Neural crest cell (in vitro differentiated cells): ENCODE measurements at regions not wholly inside any gene's neighbourhood (a gene's known extent, or its start where the extent isn't known, plus 50 kb on each side); places are given as distances from the start of the nearest gene placed in this dataset.

ENCODE experiments used
- DNase-seq: peaks from one replicate; pipeline ENCODE4 v3.0.0; 2021; ENCODE audit warnings: low read depth, mixed read lengths, low spot score
- H3K27ac Mint-ChIP-seq: one replicate; pipeline ENCODE4 v1.8.0; 2021; ENCODE audit warnings: mild to moderate bottlenecking, mixed read lengths; ENCODE audit not compliant: unreplicated experiment
- H3K27me3 Mint-ChIP-seq: 2 replicates; pipeline ENCODE4 v1.8.0; 2021; ENCODE audit warnings: low read depth, mild to moderate bottlenecking, mixed read lengths
- H3K36me3 Mint-ChIP-seq: 2 replicates; pipeline ENCODE4 v1.8.0; 2021; ENCODE audit warnings: low read depth, mild to moderate bottlenecking, mixed read lengths
- H3K4me1 Mint-ChIP-seq: 2 replicates; pipeline ENCODE4 v1.8.0; 2021; ENCODE audit warnings: mixed read lengths
- H3K4me3 Mint-ChIP-seq: one replicate; pipeline ENCODE4 v1.8.0; 2021; ENCODE audit warnings: mild to moderate bottlenecking, mixed read lengths
- H3K9me3 Mint-ChIP-seq: 2 replicates; pipeline ENCODE4 v1.8.0; 2021; ENCODE audit warnings: mixed read lengths
- TF ChIP-seq, protein P1 (sequence below): fragments of 200-600 bp; sonication (generic); conservative IDR thresholded peaks from 2 replicates; pipeline ENCODE4 v1.5.0; 2021; ENCODE audit warnings: antibody characterized with exemption, mild to moderate bottlenecking

- H3K36me3 Mint-ChIP-seq, result no peaks in the 10 kb centered on the region
- H3K4me3 Mint-ChIP-seq, result no peak overlapping the region
- no peaks in the 10 kb centered on the region for H3K9me3 Mint-ChIP-seq
Observed at GRCh38 chr7:39891894-39892293, 58.2 kb upstream of the CDK13 start.

GRCh38 chr7:39892361-39892760 lies 57.7 kb upstream of the CDK13 start:
- no peaks in the 10 kb centered on the region for H3K9me3 Mint-ChIP-seq

More at GRCh38 chr7:39891894-39892293, 58.2 kb upstream of the CDK13 start:
- Mint-ChIP-seq H3K27me3 (peaks cover 20% of the 10 kb centered on the region), H3K4me1 (no peaks in the 10 kb centered on the region), H3K27ac (no peak overlapping the region)
- TF ChIP-seq, protein P1, sequence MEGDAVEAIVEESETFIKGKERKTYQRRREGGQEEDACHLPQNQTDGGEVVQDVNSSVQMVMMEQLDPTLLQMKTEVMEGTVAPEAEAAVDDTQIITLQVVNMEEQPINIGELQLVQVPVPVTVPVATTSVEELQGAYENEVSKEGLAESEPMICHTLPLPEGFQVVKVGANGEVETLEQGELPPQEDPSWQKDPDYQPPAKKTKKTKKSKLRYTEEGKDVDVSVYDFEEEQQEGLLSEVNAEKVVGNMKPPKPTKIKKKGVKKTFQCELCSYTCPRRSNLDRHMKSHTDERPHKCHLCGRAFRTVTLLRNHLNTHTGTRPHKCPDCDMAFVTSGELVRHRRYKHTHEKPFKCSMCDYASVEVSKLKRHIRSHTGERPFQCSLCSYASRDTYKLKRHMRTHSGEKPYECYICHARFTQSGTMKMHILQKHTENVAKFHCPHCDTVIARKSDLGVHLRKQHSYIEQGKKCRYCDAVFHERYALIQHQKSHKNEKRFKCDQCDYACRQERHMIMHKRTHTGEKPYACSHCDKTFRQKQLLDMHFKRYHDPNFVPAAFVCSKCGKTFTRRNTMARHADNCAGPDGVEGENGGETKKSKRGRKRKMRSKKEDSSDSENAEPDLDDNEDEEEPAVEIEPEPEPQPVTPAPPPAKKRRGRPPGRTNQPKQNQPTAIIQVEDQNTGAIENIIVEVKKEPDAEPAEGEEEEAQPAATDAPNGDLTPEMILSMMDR, result no peak
- no peak for DNase-seq

GRCh38 chr7:39894904-39895303 lies 55.2 kb upstream of the CDK13 start:
- no peak overlapping the region for H3K27ac Mint-ChIP-seq
- peaks cover 20% of the 10 kb centered on the region for H3K27me3 Mint-ChIP-seq
- TF ChIP-seq, protein P1, result no peak
- no peak for DNase-seq
- no peaks in the 10 kb centered on the region for H3K4me1 Mint-ChIP-seq
- H3K36me3 Mint-ChIP-seq, result no peaks in the 10 kb centered on the region
- H3K4me3 Mint-ChIP-seq, result no peak overlapping the region
- no peaks in the 10 kb centered on the region for H3K9me3 Mint-ChIP-seq

More at GRCh38 chr7:39892361-39892760, 57.7 kb upstream of the CDK13 start:
- no peak overlapping the region for H3K27ac Mint-ChIP-seq
- no peak for DNase-seq
- no peak overlapping the region for H3K4me3 Mint-ChIP-seq
- no peaks in the 10 kb centered on the region for H3K4me1 Mint-ChIP-seq
- H3K27me3 Mint-ChIP-seq, result peaks cover 20% of the 10 kb centered on the region
- TF ChIP-seq, protein P1, result no peak
- no peaks in the 10 kb centered on the region for H3K36me3 Mint-ChIP-seq

DNA sequence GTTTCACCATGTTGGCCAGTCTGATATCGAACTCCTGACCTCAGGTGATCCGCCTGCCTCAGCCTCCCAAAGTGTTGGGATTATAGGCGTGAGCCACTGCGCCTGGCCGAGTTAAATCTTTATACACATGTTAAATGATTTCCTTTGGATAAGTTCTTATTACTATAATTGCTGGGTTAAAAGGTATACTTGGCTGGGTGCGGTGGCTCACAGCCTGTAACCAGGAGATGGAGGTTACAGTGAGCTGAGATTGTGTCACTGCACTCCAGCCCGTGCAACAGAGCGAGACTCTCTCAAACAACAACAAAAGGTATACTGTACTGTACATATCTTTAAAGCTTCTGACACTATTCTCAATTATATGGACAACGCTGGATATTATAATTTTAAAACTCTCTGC lies 53.2 kb upstream of the CDK13 start:
- no peaks in the 10 kb centered on the region for H3K4me1 Mint-ChIP-seq
- H3K36me3 Mint-ChIP-seq, result no peaks in the 10 kb centered on the region

DNA sequence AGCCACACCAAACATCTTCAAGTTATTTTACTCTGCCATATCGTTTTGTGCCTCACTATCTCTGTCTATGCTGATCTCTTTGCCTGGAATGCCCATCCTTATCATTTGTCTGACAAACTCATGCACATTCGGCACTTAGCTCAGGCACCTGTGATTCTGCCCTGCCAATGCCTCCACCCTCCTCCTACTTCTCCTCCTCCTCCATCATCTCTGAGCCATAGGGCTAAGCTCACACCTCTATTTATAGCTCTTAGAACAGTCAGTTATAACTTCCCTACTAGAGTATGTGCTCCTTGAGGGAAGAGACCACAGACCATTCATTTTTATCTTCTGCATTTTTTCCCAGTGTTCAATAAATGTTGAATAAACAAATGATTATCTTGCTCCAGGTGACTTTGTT lies 51.2 kb upstream of the CDK13 start:
- H3K36me3 Mint-ChIP-seq, result no peaks in the 10 kb centered on the region
- no peaks in the 10 kb centered on the region for H3K4me1 Mint-ChIP-seq
- H3K27ac Mint-ChIP-seq, result no peak overlapping the region
- DNase-seq, result no peak
- TF ChIP-seq, protein P1, result no peak
- H3K9me3 Mint-ChIP-seq, result no peaks in the 10 kb centered on the region
- H3K4me3 Mint-ChIP-seq, result no peak overlapping the region
- H3K27me3 Mint-ChIP-seq, result peaks cover 10% of the 10 kb centered on the region

More for the DNA sequence above, 53.2 kb upstream of the CDK13 start:
- Mint-ChIP-seq H3K27me3 (peaks cover 19% of the 10 kb centered on the region), H3K9me3 (no peaks in the 10 kb centered on the region), H3K4me3 (no peak overlapping the region), H3K27ac (no peak overlapping the region)
- TF ChIP-seq, protein P1, result no peak
- DNase-seq, result no peak
